ENCODE measurements at regions not wholly inside any gene's neighbourhood (a gene's known extent, or its start where the extent isn't known, plus 50 kb on each side); places are given as distances from the start of the nearest gene placed in this dataset.
"Not testable (repeated sequence)": the region's sequence is repeated elsewhere in the genome, so short reads cannot be mapped to it uniquely, and the experiment has no call there.

DNA sequence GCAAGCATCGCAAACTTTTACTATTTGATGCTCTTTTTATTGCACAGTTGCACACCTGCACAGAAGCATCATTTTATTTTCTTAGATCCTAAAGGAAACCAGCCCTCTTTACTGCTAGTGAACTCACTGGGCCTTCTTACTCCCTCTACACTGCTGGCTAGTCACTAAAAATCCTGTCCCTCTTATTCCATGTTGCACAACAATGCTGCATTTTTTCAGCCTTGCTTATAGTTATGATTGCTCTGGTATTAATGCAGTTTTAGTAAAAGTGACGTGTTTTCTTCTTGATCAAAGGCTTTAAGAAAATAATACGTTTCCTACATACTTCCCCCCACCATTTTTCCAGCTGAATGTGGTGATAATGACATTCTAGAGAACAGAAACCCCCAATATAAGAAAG, 132.9 kb upstream of the FAM3C start:
- ChIA-PET CTCF (no interaction called here), POLR2A (no interaction called here)
- Histone ChIP-seq H3K4me2 (ENCODE audit: insufficient read depth, low read length) (no peak overlapping the region), H3K9me1 (replicated peaks; ENCODE audit: control insufficient read depth, extremely low read depth, insufficient read depth, low read length) (no peaks in the 10 kb centered on the region), H3K79me2 (ENCODE audit: control insufficient read depth, insufficient read depth, low read length) (no peaks in the 10 kb centered on the region), H3K36me3 (ENCODE audit: control insufficient read depth in 2 of 2, extremely low read depth in 1 of 2, insufficient read depth in 2 of 2, low read length in 2 of 2) (no peaks in the 10 kb centered on the region), H3K4me1 (ENCODE audit: control insufficient read depth, extremely low read depth, insufficient read depth, low read length) (peaks cover 20% of the 10 kb centered on the region), H3K27me3 (ENCODE audit: control insufficient read depth in 2 of 2, insufficient read depth in 2 of 2, low read length in 2 of 2) (no peaks in the 10 kb centered on the region), H4K20me1 (replicated peaks; ENCODE audit: control insufficient read depth, extremely low read depth, insufficient read depth, low read length) (no peaks in the 10 kb centered on the region), H3K9me3 (replicated peaks; ENCODE audit: control insufficient read depth, insufficient read depth, low read length) (no peaks in the 10 kb centered on the region), H2AFZ (ENCODE audit: low read depth, low read length) (no peak overlapping the region), H3K9ac (replicated peaks; ENCODE audit: extremely low read depth, insufficient read depth, low read length) (no peak overlapping the region), H3K4me3 (replicated peaks in 1 of 3; ENCODE audit: insufficient read depth in 1 of 3, low read depth in 1 of 3, low read length in 3 of 3) (no peak overlapping the region), H3K27ac (ENCODE audit: insufficient read depth, low read depth, low read length) (no peak overlapping the region)
- DNase-seq (ENCODE audit: low read depth, low spot score) (no peak), FAIRE-seq (no peak)
- no TSS peak for BruUV-seq (replicated peaks)
- intact Hi-C loops (cut with micrococcal nuclease): no loop called here
- dilution Hi-C loops (cut with MboI; ENCODE audit: extremely low pct_ligation_motif_present, low sequenced_read_pairs): no loop called here
- TF ChIP-seq JUN (IDR thresholded peaks at IDR 0.05; ENCODE audit: borderline replicate concordance, insufficient read depth, insufficient read length, low read depth) (no peak), POLR2A (IDR thresholded peaks at IDR 0.05; ENCODE audit: low read depth, low read length) (no peak), MYC (IDR thresholded peaks at IDR 0.05; ENCODE audit: low read depth, low read length) (no peak)
- TF ChIP-seq, protein P1, sequence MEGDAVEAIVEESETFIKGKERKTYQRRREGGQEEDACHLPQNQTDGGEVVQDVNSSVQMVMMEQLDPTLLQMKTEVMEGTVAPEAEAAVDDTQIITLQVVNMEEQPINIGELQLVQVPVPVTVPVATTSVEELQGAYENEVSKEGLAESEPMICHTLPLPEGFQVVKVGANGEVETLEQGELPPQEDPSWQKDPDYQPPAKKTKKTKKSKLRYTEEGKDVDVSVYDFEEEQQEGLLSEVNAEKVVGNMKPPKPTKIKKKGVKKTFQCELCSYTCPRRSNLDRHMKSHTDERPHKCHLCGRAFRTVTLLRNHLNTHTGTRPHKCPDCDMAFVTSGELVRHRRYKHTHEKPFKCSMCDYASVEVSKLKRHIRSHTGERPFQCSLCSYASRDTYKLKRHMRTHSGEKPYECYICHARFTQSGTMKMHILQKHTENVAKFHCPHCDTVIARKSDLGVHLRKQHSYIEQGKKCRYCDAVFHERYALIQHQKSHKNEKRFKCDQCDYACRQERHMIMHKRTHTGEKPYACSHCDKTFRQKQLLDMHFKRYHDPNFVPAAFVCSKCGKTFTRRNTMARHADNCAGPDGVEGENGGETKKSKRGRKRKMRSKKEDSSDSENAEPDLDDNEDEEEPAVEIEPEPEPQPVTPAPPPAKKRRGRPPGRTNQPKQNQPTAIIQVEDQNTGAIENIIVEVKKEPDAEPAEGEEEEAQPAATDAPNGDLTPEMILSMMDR (IDR thresholded peaks at IDR 0.05; ENCODE audit: extremely low read depth in 1 of 2, insufficient read depth in 1 of 2, low read depth in 1 of 2, low read length in 2 of 2): no peak

DNA sequence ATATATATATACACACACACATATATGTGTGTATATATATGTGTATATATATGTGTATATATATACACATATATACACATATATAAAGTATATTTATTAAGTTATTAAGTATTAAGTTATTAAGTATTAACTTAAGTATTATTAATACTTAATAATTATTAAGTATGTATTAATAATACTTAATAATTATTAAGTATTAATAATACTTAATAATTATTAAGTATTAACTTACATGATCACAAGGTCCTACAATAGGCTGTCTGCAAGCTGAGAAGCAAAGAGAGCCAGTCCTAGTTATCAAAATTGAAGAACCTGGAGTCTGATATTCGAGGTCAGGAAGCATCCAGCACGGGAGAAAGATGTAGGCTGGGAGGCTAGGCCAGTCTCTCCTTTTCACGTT, 130.1 kb upstream of the FAM3C start:
- dilution Hi-C loops (cut with MboI; ENCODE audit: extremely low pct_ligation_motif_present, low sequenced_read_pairs): not testable (repeated sequence)

More for the DNA sequence above, 130.1 kb upstream of the FAM3C start:
- H3K4me3 ChIP-seq (replicated peaks in 1 of 3; ENCODE audit: insufficient read depth in 1 of 3, low read depth in 1 of 3, low read length in 3 of 3); H2AFZ ChIP-seq (ENCODE audit: low read depth, low read length); FAIRE-seq; POLR2A ChIA-PET; H3K27ac ChIP-seq (ENCODE audit: insufficient read depth, low read depth, low read length); BruUV-seq (replicated peaks); H3K36me3 ChIP-seq (ENCODE audit: control insufficient read depth in 2 of 2, extremely low read depth in 1 of 2, insufficient read depth in 2 of 2, low read length in 2 of 2); H3K9me3 ChIP-seq (replicated peaks; ENCODE audit: control insufficient read depth, insufficient read depth, low read length); H3K9ac ChIP-seq (replicated peaks; ENCODE audit: extremely low read depth, insufficient read depth, low read length); DNase-seq (ENCODE audit: low read depth, low spot score); H3K4me2 ChIP-seq (ENCODE audit: insufficient read depth, low read length); H4K20me1 ChIP-seq (replicated peaks; ENCODE audit: control insufficient read depth, extremely low read depth, insufficient read depth, low read length); H3K27me3 ChIP-seq (ENCODE audit: control insufficient read depth in 2 of 2, insufficient read depth in 2 of 2, low read length in 2 of 2); H3K9me1 ChIP-seq (replicated peaks; ENCODE audit: control insufficient read depth, extremely low read depth, insufficient read depth, low read length); intact Hi-C loops (cut with micrococcal nuclease); H3K79me2 ChIP-seq (ENCODE audit: control insufficient read depth, insufficient read depth, low read length): not testable (repeated sequence)
- H3K4me1 ChIP-seq (ENCODE audit: control insufficient read depth, extremely low read depth, insufficient read depth, low read length): peaks cover 19% of the 10 kb centered on the region
- CTCF ChIA-PET: interaction anchor here (1.1 kb wide), 1 partner anchor 159 kb away, joined by 3 read pairs; no protein-coding TSS in a partner anchor
